Stimulated activated naive CD8-positive, alpha-beta T cell treated with anti-CD3 and anti-CD28 coated beads, Interleukin-15, Interleukin-2, amounts not matched to agents 100 U/mL and 50 U/mL, for 24 hours (primary cell): ENCODE measurements at regions not wholly inside any gene's neighbourhood (a gene's known extent, or its start where the extent isn't known, plus 50 kb on each side); places are given as distances from the start of the nearest gene placed in this dataset.

Source experiments
- ATAC-seq: fragments of 150-1000 bp; cut with Tn5 transposase; one replicate; pipeline ENCODE4 v1.10.0; 2021
- DNase-seq: peaks from one replicate; pipeline ENCODE4 v3.0.0; 2021

GRCh38 chr12:30437616-30438015 is 258.1 kb downstream of the IPO8 start:
- ATAC-seq, result no peak
- DNase-seq, result no peak

- no peak for DNase-seq
Measured at GRCh38 chr12:30437044-30437443, 258.6 kb downstream of the IPO8 start.

GRCh38 chr12:30428098-30428497 is 267.6 kb downstream of the IPO8 start:
- ATAC-seq (no peak), DNase-seq (no peak)

More at GRCh38 chr12:30437044-30437443, 258.6 kb downstream of the IPO8 start:
- no peak for ATAC-seq

- ATAC-seq (no peak), DNase-seq (no peak)
Measured at GRCh38 chr12:30427555-30427954, 268.1 kb downstream of the IPO8 start.

GRCh38 chr12:30425445-30425844 is 270.2 kb downstream of the IPO8 start:
- ATAC-seq, result no peak
- DNase-seq, result no peak

GRCh38 chr12:30423330-30423729 is 272.3 kb downstream of the IPO8 start:
- DNase-seq (no peak), ATAC-seq (no peak)

GRCh38 chr12:30422844-30423243 is 272.8 kb downstream of the IPO8 start:
- no peak for ATAC-seq
- no peak for DNase-seq

GRCh38 chr12:30420561-30420960 is 275.1 kb downstream of the IPO8 start:
- ATAC-seq, result no peak
- no peak for DNase-seq

GRCh38 chr12:30417697-30418231 is 277.9 kb downstream of the IPO8 start:
- DNase-seq (no peak), ATAC-seq (no peak)

GRCh38 chr12:30416631-30417030 is 279.0 kb downstream of the IPO8 start:
- no peak for ATAC-seq

GRCh38 chr12:30415777-30416176 is 279.9 kb downstream of the IPO8 start:
- DNase-seq, result no peak

More at GRCh38 chr12:30416631-30417030, 279.0 kb downstream of the IPO8 start:
- DNase-seq, result no peak

GRCh38 chr12:30414507-30414906 is 281.2 kb downstream of the IPO8 start:
- DNase-seq (no peak), ATAC-seq (no peak)

More at GRCh38 chr12:30415777-30416176, 279.9 kb downstream of the IPO8 start:
- ATAC-seq, result no peak

GRCh38 chr12:30400349-30400748 is 295.3 kb downstream of the IPO8 start:
- DNase-seq (no peak), ATAC-seq (no peak)

- ATAC-seq, result no peak
Measured at GRCh38 chr12:30399859-30400258, 295.8 kb downstream of the IPO8 start.

GRCh38 chr12:30396576-30396975 is 299.1 kb downstream of the IPO8 start:
- no peak for DNase-seq
- ATAC-seq, result no peak

More at GRCh38 chr12:30399859-30400258, 295.8 kb downstream of the IPO8 start:
- DNase-seq, result no peak

GRCh38 chr12:30395190-30395589 is 300.5 kb downstream of the IPO8 start:
- no peak for DNase-seq
- ATAC-seq, result no peak

GRCh38 chr12:30391766-30392366 is 303.8 kb downstream of the IPO8 start:
- DNase-seq (no peak), ATAC-seq (no peak)

- DNase-seq (no peak), ATAC-seq (no peak)
Measured at GRCh38 chr12:30385706-30386105, 310.0 kb downstream of the IPO8 start.

GRCh38 chr12:30384976-30385375 is 310.7 kb downstream of the IPO8 start:
- no peak for ATAC-seq

GRCh38 chr12:30378307-30378706 is 317.4 kb downstream of the IPO8 start:
- ATAC-seq (no peak), DNase-seq (no peak)

More at GRCh38 chr12:30384976-30385375, 310.7 kb downstream of the IPO8 start:
- no peak for DNase-seq

- ATAC-seq (no peak), DNase-seq (no peak)
Measured at GRCh38 chr12:30364822-30365221, 330.8 kb downstream of the IPO8 start.

GRCh38 chr12:30361145-30361544 is 334.5 kb downstream of the IPO8 start:
- no peak for DNase-seq

GRCh38 chr12:30358671-30359070 is 337.0 kb downstream of the IPO8 start:
- ATAC-seq, result no peak
- DNase-seq, result no peak

More at GRCh38 chr12:30361145-30361544, 334.5 kb downstream of the IPO8 start:
- ATAC-seq, result no peak
